ENCODE measurements at regions not wholly inside any gene's neighbourhood (a gene's known extent, or its start where the extent isn't known, plus 50 kb on each side); places are given as distances from the start of the nearest gene placed in this dataset.

- ChIA-PET POLR2A (no interaction called here), CTCF (interaction anchor here (0.7 kb wide), 1 partner anchor 11 kb away, joined by 4 read pairs; no protein-coding TSS in a partner anchor)
- Histone ChIP-seq H3K4me3 (ENCODE audit: low read depth, low read length) (no peak overlapping the region), H3K27ac (ENCODE audit: extremely low read depth, low read depth, low read length) (no peak overlapping the region), H3K4me1 (ENCODE audit: control insufficient read depth, insufficient read depth, low read length) (no peaks in the 10 kb centered on the region), H3K9me3 (ENCODE audit: control insufficient read depth, insufficient read depth, low read depth, low read length) (no peaks in the 10 kb centered on the region), H3K36me3 (ENCODE audit: control insufficient read depth in 2 of 2, insufficient read depth in 1 of 2, low read length in 2 of 2) (no peaks in the 10 kb centered on the region)
- TF ChIP-seq ZNF571 (tag by site-specific recombination; IDR thresholded peaks at IDR 0.05) (no peak), ZNF18 (tag by site-specific recombination; IDR thresholded peaks at IDR 0.05) (no peak), EGR2 (tag by site-specific recombination; IDR thresholded peaks at IDR 0.05; ENCODE audit: low read depth) (no peak), SP2 (tag by site-specific recombination; IDR thresholded peaks at IDR 0.05) (no peak), ZNF530 (tag by site-specific recombination; IDR thresholded peaks at IDR 0.05; ENCODE audit: low read depth) (no peak)
Measured at GRCh38 chr3:111285694-111286093, 214.1 kb downstream of the NECTIN3 start.

- TF ChIP-seq ZNF660 (tag by site-specific recombination; IDR thresholded peaks at IDR 0.05) (no peak), ZNF548 (tag by site-specific recombination; IDR thresholded peaks at IDR 0.05) (no peak), ZNF169 (tag by site-specific recombination; IDR thresholded peaks at IDR 0.05) (no peak)
- Histone ChIP-seq H3K27ac (ENCODE audit: extremely low read depth, low read depth, low read length) (no peak overlapping the region), H3K4me1 (ENCODE audit: control insufficient read depth, insufficient read depth, low read length) (no peaks in the 10 kb centered on the region), H3K9me3 (ENCODE audit: control insufficient read depth, insufficient read depth, low read depth, low read length) (no peaks in the 10 kb centered on the region), H3K4me3 (ENCODE audit: low read depth, low read length) (no peak overlapping the region), H3K36me3 (ENCODE audit: control insufficient read depth in 2 of 2, insufficient read depth in 1 of 2, low read length in 2 of 2) (no peaks in the 10 kb centered on the region)
- ChIA-PET CTCF (no interaction called here), POLR2A (no interaction called here)
Measured at GRCh38 chr3:111286746-111287145, 215.1 kb downstream of the NECTIN3 start.

- ChIA-PET POLR2A (no interaction called here), CTCF (no interaction called here)
- Histone ChIP-seq H3K4me1 (ENCODE audit: control insufficient read depth, insufficient read depth, low read length) (no peaks in the 10 kb centered on the region), H3K36me3 (ENCODE audit: control insufficient read depth in 2 of 2, insufficient read depth in 1 of 2, low read length in 2 of 2) (no peaks in the 10 kb centered on the region), H3K9me3 (ENCODE audit: control insufficient read depth, insufficient read depth, low read depth, low read length) (no peaks in the 10 kb centered on the region), H3K4me3 (ENCODE audit: low read depth, low read length) (no peak overlapping the region), H3K27ac (ENCODE audit: extremely low read depth, low read depth, low read length) (no peak overlapping the region)
- no peak for TF ChIP-seq SCRT1 (tag by site-specific recombination; IDR thresholded peaks at IDR 0.05; ENCODE audit: borderline replicate concordance)
- no peak for TF ChIP-seq ZNF530 (tag by site-specific recombination; IDR thresholded peaks at IDR 0.05; ENCODE audit: low read depth)
- no peak for TF ChIP-seq ZFHX2 (tag by site-specific recombination; conservative IDR thresholded peaks at IDR 0.05)
- TF ChIP-seq GLI4 (tag by site-specific recombination; IDR thresholded peaks at IDR 0.05): no peak
- TF ChIP-seq ZNF704 (tag by site-specific recombination; IDR thresholded peaks at IDR 0.05): no peak
- TF ChIP-seq ZNF23 (tag by site-specific recombination; IDR thresholded peaks at IDR 0.05; ENCODE audit: borderline replicate concordance): no peak
- TF ChIP-seq ZNF175 (tag by site-specific recombination; IDR thresholded peaks at IDR 0.05): no peak
- no peak for TF ChIP-seq KLF9 (tag by site-specific recombination; IDR thresholded peaks at IDR 0.05; ENCODE audit: low read depth)
- TF ChIP-seq ZNF274 (IDR thresholded peaks at IDR 0.05; ENCODE audit: low read length): no peak
- no peak for TF ChIP-seq ZNF274 (tag by site-specific recombination; IDR thresholded peaks at IDR 0.05; ENCODE audit: borderline replicate concordance)
- TF ChIP-seq SP7 (tag by site-specific recombination; IDR thresholded peaks at IDR 0.05): no peak
- TF ChIP-seq ZNF558 (tag by site-specific recombination; IDR thresholded peaks at IDR 0.05): no peak
- no peak for TF ChIP-seq ZNF664 (tag by site-specific recombination; IDR thresholded peaks at IDR 0.05)
- TF ChIP-seq ZNF645 (tag by site-specific recombination; IDR thresholded peaks at IDR 0.05): no peak
- no peak for TF ChIP-seq ZNF510 (tag by site-specific recombination; IDR thresholded peaks at IDR 0.05; ENCODE audit: insufficient replicate concordance)
- TF ChIP-seq ZNF302 (tag by site-specific recombination; IDR thresholded peaks at IDR 0.05; ENCODE audit: low read depth): no peak
- no peak for TF ChIP-seq ZNF473 (tag by site-specific recombination; IDR thresholded peaks at IDR 0.05)
- TF ChIP-seq ZBTB44 (tag by site-specific recombination; IDR thresholded peaks at IDR 0.05): no peak
- TF ChIP-seq ZNF202 (tag by site-specific recombination; IDR thresholded peaks at IDR 0.05; ENCODE audit: borderline replicate concordance): no peak
Measured at GRCh38 chr3:111292117-111292516, 220.5 kb downstream of the NECTIN3 start.

Data from HEK293 (cell line).